ENCODE measurements at regions not wholly inside any gene's neighbourhood (a gene's known extent, or its start where the extent isn't known, plus 50 kb on each side); places are given as distances from the start of the nearest gene placed in this dataset.
A peak's percentile ranks its signal among the peaks of the same experiment; 100 is the strongest.

DNA sequence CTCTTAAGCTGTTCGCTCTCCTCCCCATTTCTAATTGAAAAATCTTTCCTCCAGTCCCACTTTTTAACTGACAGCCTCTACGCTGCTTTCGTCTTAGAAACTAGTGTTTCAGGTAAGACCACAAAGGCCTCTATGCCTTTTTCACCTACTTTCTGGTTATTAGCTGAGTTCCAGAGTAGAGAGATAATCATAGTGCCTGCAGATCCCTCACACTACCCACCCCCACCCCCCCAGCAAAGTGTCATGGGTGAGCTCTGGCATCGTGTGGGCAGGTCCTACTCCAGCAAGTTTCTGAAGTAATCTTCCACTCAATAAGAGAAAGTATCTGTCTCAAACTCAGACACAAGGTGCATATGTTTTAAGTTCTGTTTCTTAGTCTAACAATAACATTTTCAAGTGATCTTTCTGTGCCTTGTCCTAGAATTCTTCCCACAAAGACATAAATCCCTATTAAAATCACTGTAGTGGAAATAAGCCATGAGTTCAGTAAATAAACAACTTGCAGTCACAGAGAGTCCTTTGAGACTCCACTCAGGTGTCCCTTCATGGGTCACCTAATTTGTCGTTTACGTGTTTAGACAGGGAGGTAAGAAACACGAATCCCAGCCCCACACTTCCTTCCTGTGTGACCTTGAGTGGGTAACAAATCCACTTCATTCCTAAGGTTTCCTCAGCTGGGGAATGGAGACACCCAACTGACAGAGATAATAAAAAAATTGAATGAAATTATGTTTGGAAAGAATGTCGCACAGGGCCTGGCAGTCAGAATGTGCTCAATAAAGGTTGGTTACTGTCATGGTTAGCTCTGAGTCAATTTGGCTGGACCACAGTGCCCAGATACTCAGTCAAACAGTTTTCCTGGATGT, 228.9 kb upstream of the CAND1 start (continued):
- TF ChIP-seq HIC1 (tag by site-specific recombination; IDR thresholded peaks at IDR 0.05) (peak; percentile 71), ZNF629 (tag by site-specific recombination; IDR thresholded peaks at IDR 0.05) (0 out of 2 replicates have a peak, but pooled peaks have one; percentile 58), ZBTB17 (tag by site-specific recombination; IDR thresholded peaks at IDR 0.05) (0 out of 2 replicates have a peak, but pooled peaks have one; percentile 18), PRDM4 (tag by site-specific recombination; IDR thresholded peaks at IDR 0.05) (peak; percentile 51; the same call in 1 of the 2 replicates), ZFHX2 (tag by site-specific recombination; conservative IDR thresholded peaks at IDR 0.05) (0 out of 2 replicates have a peak, but pooled peaks have one; percentile 22), ZNF174 (tag by site-specific recombination; IDR thresholded peaks at IDR 0.05) (no peak), ZNF501 (tag by site-specific recombination; IDR thresholded peaks at IDR 0.05) (no peak), GLIS2 (tag by site-specific recombination; IDR thresholded peaks at IDR 0.05) (no peak), ZNF404 (tag by site-specific recombination; IDR thresholded peaks at IDR 0.05) (no peak), ZNF280D (tag by site-specific recombination; IDR thresholded peaks at IDR 0.05) (no peak), ZNF302 (tag by site-specific recombination; IDR thresholded peaks at IDR 0.05; ENCODE audit: low read depth) (no peak), ZNF354C (tag by site-specific recombination; IDR thresholded peaks at IDR 0.05; ENCODE audit: borderline replicate concordance, low read depth) (no peak), ZBTB7A (tag by site-specific recombination; IDR thresholded peaks at IDR 0.05; ENCODE audit: low read depth) (no peak)
- TF ChIP-seq, protein P1, sequence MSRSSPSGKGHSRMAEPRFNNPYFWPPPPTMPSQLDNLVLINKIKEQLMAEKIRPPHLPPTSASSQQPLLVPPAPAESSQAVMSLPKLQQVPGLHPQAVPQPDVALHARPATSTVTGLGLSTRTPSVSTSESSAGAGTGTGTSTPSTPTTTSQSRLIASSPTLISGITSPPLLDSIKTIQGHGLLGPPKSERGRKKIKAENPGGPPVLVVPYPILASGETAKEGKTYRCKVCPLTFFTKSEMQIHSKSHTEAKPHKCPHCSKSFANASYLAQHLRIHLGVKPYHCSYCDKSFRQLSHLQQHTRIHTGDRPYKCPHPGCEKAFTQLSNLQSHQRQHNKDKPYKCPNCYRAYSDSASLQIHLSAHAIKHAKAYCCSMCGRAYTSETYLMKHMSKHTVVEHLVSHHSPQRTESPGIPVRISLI (tag by site-specific recombination; IDR thresholded peaks at IDR 0.05): no peak
- TF ChIP-seq, protein P2, sequence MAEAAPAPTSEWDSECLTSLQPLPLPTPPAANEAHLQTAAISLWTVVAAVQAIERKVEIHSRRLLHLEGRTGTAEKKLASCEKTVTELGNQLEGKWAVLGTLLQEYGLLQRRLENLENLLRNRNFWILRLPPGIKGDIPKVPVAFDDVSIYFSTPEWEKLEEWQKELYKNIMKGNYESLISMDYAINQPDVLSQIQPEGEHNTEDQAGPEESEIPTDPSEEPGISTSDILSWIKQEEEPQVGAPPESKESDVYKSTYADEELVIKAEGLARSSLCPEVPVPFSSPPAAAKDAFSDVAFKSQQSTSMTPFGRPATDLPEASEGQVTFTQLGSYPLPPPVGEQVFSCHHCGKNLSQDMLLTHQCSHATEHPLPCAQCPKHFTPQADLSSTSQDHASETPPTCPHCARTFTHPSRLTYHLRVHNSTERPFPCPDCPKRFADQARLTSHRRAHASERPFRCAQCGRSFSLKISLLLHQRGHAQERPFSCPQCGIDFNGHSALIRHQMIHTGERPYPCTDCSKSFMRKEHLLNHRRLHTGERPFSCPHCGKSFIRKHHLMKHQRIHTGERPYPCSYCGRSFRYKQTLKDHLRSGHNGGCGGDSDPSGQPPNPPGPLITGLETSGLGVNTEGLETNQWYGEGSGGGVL (tag by site-specific recombination; IDR thresholded peaks at IDR 0.05): peak; percentile 65
